Fibroblast of the conjunctiva (primary cell): ENCODE measurements at regions not wholly inside any gene's neighbourhood (a gene's known extent, or its start where the extent isn't known, plus 50 kb on each side); places are given as distances from the start of the nearest gene placed in this dataset.

ENCODE experiments used
- DNase-seq: peaks from one replicate; pipeline ENCODE4 v3.0.0-alpha.2; 2010; ENCODE audit warnings: low read depth

DNA sequence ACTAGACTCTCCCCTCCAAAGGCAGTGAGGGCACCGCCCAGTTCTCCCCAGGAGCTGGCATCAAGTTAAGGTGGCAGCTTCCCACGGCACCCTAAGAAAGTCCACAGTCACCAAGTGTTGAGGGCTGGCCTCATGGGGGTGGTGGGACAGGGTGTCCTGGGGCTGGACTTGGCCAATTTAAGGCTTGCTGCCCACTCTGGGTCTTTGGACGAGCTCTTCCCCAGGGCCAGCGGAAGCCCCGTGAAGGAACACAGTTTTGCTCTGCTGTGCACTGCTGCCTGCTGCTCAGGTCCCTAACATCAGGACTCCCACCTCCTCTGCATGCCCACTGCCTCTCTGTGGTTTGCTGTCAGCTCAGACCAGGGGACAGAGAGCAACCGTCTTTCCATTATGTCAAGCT lies 57.3 kb upstream of the TMEM72 start:
- DNase-seq, result no peak

DNA sequence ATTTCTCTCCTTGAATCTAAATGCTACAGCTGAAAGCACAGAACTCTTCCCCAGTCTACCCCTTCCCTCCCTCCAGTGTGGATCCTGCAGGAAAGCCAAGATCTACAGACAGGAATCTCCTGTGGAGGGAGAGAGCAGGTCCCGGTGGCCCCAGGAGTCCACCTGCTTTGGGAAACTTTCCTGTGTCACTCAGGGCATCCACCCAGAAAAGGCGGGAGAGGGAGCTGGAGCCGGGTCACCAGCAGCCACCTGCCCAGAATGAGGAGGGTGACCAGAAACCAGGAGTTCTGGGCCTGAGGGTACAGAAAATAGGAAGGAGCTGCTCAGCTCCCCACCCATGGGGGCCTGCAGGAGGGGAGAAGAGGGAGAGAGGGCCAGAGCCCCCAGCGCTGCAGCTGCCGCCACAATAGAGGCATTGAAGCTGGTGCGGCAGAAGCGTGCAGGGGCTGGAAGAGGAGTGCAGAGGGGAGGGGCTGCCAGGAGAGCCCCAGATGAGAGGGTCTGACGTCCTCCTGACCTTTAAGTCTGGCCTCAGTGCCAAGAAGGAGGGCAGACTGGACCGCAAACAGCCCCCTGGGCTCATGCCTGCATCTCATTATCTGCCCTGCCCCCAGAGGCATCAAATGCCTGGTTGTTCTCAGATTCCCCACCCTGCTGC lies 56.3 kb upstream of the TMEM72 start:
- no peak for DNase-seq

DNA sequence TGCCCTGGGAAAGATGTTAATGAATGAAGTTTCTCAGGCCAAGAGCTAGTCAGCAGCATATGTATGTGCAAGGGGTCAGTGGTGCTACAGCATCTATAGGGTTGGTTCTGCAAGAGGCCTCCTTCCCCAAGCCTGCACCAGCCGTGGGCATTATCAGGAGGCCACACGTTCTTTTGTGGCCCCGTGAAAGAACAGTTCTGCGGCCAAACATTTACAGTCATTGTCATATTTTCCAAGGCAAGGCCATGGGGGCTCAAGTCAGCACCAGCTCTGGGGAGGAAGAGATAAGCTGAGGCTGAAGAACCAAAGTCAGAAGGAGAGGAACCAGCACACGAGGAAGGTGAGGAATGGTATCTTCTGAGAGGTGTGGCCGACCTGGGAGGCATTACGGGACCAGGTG lies 54.4 kb upstream of the TMEM72 start:
- DNase-seq, result no peak

DNA sequence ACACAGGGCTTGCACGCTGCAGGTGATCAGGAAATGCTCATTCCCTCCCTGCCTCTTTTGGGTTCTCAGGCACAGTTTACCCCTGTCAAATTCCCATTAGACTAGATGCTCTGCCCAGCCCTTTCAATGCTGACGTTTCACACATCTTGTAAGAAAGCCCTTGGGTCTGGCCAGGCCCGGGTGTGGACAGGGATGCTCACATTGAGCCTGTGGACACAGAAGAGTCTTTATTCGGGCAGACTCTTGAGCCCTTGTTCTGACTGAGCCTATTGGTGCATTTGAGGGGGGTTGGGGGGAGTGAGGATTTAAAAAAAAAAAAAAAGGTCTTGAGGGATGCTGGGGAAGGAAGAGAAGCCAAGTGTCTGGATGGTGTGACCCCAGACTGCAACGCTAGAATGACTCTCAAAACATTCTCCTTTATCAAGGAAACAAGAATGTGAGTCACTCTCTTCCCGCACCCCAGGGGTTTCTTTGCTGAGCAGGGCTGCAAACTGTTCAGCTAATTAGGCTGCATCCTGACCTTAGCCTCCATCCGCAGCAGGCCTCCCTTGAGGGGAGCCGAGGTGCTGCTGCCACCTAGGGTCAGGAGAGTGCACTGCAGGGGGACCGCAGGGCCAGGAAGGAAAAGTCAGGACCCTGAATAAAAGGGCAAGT lies 53.6 kb upstream of the TMEM72 start:
- DNase-seq, result peak; percentile 85

DNA sequence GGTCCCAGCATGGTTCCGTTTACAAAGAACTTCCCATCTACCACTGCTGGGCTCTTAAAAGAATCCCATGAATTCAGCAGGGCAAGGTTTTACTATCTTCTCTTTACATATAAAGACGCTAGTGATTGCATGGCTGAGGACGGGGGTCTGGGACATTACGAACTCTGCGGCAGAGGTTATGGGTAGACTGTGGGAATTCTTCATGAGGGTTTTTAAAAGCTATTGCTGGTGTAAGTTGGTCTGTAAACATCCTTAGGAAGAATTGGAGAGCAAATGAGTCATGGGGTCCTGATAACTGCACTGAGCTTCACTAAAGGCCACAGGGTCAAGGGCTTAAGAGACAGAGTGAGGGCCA lies 53.1 kb upstream of the TMEM72 start:
- DNase-seq, result no peak

DNA sequence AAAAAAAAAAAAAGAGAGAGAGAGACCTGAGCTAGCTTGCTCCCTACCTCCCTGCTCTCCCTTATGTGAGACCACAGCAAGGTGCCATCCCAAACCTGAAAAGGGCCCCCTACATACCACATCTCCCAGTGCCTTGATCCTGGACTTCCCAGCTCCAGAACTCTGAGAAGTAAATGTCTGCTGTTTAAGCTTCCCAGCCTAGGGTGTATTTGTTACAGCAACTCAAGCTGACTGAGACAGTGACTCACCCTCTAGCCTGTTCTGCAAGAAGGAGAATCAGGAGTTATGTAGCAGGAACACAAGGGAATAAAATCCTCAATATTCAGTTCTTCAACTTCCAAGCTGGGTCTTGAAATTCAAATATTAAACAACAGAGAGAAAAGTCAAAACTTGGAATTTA lies 52.1 kb upstream of the TMEM72 start:
- no peak for DNase-seq

DNA sequence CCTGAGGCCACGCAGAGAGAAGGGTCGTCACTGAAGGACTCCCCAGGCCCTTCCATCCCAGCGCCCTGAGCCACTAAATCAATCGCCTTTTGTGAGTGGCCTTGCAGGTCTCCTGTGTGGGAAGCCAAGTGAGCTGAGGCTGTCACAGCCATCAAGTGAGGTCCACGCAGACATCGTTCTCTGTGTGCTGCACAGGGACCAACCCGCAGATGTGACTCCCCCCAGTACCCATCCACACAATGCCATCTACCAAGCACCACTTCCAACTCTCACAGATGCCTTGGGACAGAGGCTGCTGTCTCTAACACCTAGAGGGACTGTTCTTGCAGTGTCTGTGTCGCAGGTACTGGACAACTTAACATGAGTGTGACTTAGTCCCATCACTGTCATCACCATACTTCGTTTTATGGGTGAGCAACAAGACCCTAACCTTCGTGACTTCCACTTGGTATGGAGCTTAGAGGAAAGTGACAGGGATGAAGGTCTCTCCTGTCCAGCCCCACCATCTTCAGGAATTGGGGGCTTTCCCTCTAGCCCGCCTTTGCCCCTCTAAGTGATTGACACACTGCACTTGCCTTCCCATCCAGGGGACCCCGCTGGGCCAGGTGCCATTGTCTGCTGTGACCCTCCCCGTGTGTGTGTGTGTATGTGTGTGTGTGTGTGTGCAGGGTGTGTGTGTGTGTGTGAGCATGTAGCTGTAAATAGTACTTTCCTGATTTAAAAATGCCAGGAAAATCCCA lies 51.4 kb upstream of the TMEM72 start:
- DNase-seq, result no peak

DNA sequence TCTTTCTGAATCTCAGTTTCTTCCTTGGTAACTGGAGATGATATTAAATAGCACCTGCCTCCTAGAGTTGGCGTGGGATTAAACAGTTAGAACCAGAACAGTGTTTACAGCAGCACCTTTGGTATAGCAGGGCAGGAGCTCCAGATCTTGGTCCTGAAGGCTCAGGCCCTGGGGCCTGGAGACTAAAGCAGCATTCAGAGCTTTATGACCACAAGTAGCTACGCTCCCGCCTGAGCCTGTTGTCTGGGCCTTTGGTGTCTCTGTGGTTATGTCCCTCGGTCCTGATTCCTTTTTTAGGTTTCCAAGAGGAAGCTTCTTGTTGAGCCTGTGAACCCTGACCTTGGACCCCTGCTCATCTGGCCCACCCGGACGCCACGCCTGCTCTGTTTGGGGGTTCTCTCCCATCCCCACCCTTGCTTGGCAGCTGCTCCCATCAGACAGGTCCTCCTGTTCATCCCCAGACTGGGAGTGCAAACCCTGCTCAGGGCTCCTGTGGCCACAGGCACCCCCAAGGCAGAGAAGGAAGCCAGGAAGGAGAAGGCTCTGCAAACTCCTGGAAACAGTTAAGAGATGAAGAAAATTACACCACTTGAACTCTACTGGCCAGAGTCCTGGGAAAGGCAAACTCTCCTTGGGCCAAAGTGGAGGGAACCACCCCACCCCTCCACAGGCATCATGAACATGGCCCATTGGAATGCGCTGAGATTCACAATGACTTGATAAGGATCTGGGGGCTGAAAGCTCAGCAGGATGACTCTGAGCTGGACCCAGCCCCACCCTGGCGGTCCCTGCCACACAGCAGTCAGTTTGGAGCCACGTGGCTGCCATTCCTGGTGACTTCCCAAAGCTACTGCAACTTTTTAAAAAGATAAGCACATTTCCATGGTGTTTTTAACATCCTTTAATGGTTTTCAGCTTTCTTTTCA lies 50.1 kb upstream of the TMEM72 start:
- peak; percentile 48 for DNase-seq
